Loucy (cell line): ENCODE measurements at regions not wholly inside any gene's neighbourhood (a gene's known extent, or its start where the extent isn't known, plus 50 kb on each side); places are given as distances from the start of the nearest gene placed in this dataset.

ENCODE experiments used
- H2AFZ ChIP-seq: fragments of 200-600 bp; sonication (generic); 2 replicates; pipeline ENCODE4 v1.6.0; 2016; ENCODE audit warnings: antibody characterized with exemption, mild to moderate bottlenecking, low read length, moderate library complexity
- H3F3A ChIP-seq: fragments of 200-600 bp; 2 replicates; pipeline ENCODE4 v1.6.0; 2016; ENCODE audit warnings: antibody characterized with exemption, low read depth, mild to moderate bottlenecking
- H3K27me3 ChIP-seq: fragments of 200-600 bp; sonication (generic); 2 replicates; pipeline ENCODE4 v1.6.1; 2014; ENCODE audit warnings: low read length, mild to moderate bottlenecking; ENCODE audit not compliant: insufficient read depth, poor library complexity, severe bottlenecking
- H3K36me3 ChIP-seq: fragments of 200-600 bp; sonication (generic); 2 replicates; pipeline ENCODE4 v1.6.1; 2016; ENCODE audit warnings: low read length; ENCODE audit not compliant: insufficient read depth
- H3K4me1 ChIP-seq: fragments of 200-600 bp; sonication (generic); 2 replicates; pipeline ENCODE4 v1.5.1; 2014; ENCODE audit warnings: low read length, mild to moderate bottlenecking; ENCODE audit not compliant: insufficient read depth, poor library complexity, severe bottlenecking
- H3K4me2 ChIP-seq: fragments of 200-600 bp; sonication (generic); 2 replicates; pipeline ENCODE4 v1.6.0; 2014; ENCODE audit warnings: antibody characterized with exemption, low read length, low read depth, mild to moderate bottlenecking; ENCODE audit not compliant: poor library complexity, severe bottlenecking
- H3K4me3 ChIP-seq: fragments of 200-600 bp; sonication (generic); 2 replicates; pipeline ENCODE4 v1.5.1; 2014; ENCODE audit warnings: low read length, mild to moderate bottlenecking, mixed read lengths; ENCODE audit not compliant: poor library complexity, severe bottlenecking
- H3K79me2 ChIP-seq: fragments of 200-600 bp; sonication (generic); 2 replicates; pipeline ENCODE4 v1.6.1; 2014; ENCODE audit warnings: low read length; ENCODE audit not compliant: insufficient read depth
- H3K9ac ChIP-seq: fragments of 200-600 bp; sonication (generic); 2 replicates; pipeline ENCODE4 v1.6.0; 2014; ENCODE audit warnings: mild to moderate bottlenecking, low read depth, low read length, moderate library complexity; ENCODE audit not compliant: poor library complexity, severe bottlenecking
- H3K9me2 ChIP-seq: fragments of 200-600 bp; sonication (generic); replicated peaks from 2 replicates; pipeline ENCODE4 v1.6.1; 2016; ENCODE audit warnings: low read depth, low read length, mixed read lengths
- H3K9me3 ChIP-seq: fragments of 200-600 bp; sonication (generic); 2 replicates; pipeline ENCODE4 v1.6.1; 2014; ENCODE audit warnings: mild to moderate bottlenecking, antibody characterized with exemption, low read length, low read depth; ENCODE audit not compliant: insufficient read depth
- H4K20me1 ChIP-seq: fragments of 200-600 bp; sonication (generic); 2 replicates; pipeline ENCODE4 v1.6.0; 2014; ENCODE audit warnings: antibody characterized with exemption, low read length, mild to moderate bottlenecking; ENCODE audit not compliant: insufficient read depth, poor library complexity, severe bottlenecking
- CTCF ChIP-seq: fragments of 200-600 bp; sonication (generic); conservative IDR thresholded peaks from 2 replicates; pipeline ENCODE4 v1.5.1; 2014; ENCODE audit warnings: mild to moderate bottlenecking, antibody characterized with exemption, low read length
- EZH2phosphoT487 ChIP-seq: fragments of 200-600 bp; IDR thresholded peaks from 2 replicates; pipeline ENCODE4 v1.6.1; 2018; ENCODE audit warnings: antibody characterized with exemption, mild to moderate bottlenecking, moderate library complexity, borderline replicate concordance

- Histone ChIP-seq H3K4me3 (no peak overlapping the region), H3K9ac (no peak overlapping the region), H3K4me2 (no peak overlapping the region), H3F3A (no peaks in the 10 kb centered on the region), H3K79me2 (no peaks in the 10 kb centered on the region), H2AFZ (no peak overlapping the region), H3K36me3 (no peaks in the 10 kb centered on the region), H3K4me1 (no peaks in the 10 kb centered on the region), H3K9me2 (no peaks in the 10 kb centered on the region), H3K9me3 (no peaks in the 10 kb centered on the region), H3K27me3 (no peaks in the 10 kb centered on the region), H4K20me1 (no peaks in the 10 kb centered on the region)
- no peak for TF ChIP-seq CTCF
- TF ChIP-seq EZH2phosphoT487 = no peak
These were observed 83.2 kb upstream of the ADRA1D start for GRCh38 chr20:4332121-4332860.

GRCh38 chr20:4330011-4330410, 80.9 kb upstream of the ADRA1D start:
- H3K27me3 ChIP-seq = no peaks in the 10 kb centered on the region
- no peaks in the 10 kb centered on the region for H3K4me1 ChIP-seq
- no peaks in the 10 kb centered on the region for H3F3A ChIP-seq
- H2AFZ ChIP-seq = no peak overlapping the region
- no peaks in the 10 kb centered on the region for H3K79me2 ChIP-seq
- H3K36me3 ChIP-seq = no peaks in the 10 kb centered on the region
- H4K20me1 ChIP-seq = no peaks in the 10 kb centered on the region
- no peak overlapping the region for H3K4me3 ChIP-seq
- H3K9ac ChIP-seq = no peak overlapping the region
- H3K9me2 ChIP-seq = no peaks in the 10 kb centered on the region
- no peak overlapping the region for H3K4me2 ChIP-seq
- TF ChIP-seq CTCF = no peak
- no peak for TF ChIP-seq EZH2phosphoT487
- no peaks in the 10 kb centered on the region for H3K9me3 ChIP-seq

DNA sequence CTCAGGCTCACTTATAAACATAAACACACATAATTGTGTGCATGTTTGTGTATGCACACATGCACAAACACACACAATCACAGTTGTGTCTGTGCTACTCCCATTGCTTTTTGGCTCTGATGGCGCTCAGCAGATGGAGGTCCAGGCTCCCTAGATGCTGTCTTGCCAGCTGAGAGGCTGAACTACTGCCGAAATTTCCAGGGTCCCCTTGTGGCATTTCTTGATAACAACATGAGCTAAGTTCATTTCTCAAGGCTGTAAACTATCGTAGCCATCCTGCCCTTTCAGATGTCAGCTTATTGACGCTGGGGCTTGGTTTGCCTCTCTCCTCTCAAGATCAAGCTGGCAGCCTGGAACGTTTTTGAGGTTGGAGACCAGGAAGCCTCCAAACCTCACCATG, 80.1 kb upstream of the ADRA1D start:
- TF ChIP-seq EZH2phosphoT487 = no peak
- TF ChIP-seq CTCF = no peak
- Histone ChIP-seq H3K9me2 (no peaks in the 10 kb centered on the region), H4K20me1 (no peaks in the 10 kb centered on the region), H3K4me2 (no peak overlapping the region), H3K4me1 (no peaks in the 10 kb centered on the region), H3K79me2 (no peaks in the 10 kb centered on the region), H3K4me3 (no peak overlapping the region), H3K27me3 (no peaks in the 10 kb centered on the region), H3K9ac (no peak overlapping the region), H3F3A (no peaks in the 10 kb centered on the region), H3K9me3 (no peaks in the 10 kb centered on the region), H2AFZ (no peak overlapping the region), H3K36me3 (no peaks in the 10 kb centered on the region)
